T follicular helper cell (primary cell): ENCODE measurements at regions not wholly inside any gene's neighbourhood (a gene's known extent, or its start where the extent isn't known, plus 50 kb on each side); places are given as distances from the start of the nearest gene placed in this dataset.
"Not testable (repeated sequence)": the region's sequence is repeated elsewhere in the genome, so short reads cannot be mapped to it uniquely, and the experiment has no call there.

Source experiments
- DNase-seq: peaks from one replicate; pipeline ENCODE4 v3.0.0-alpha.2; 2020; ENCODE audit warnings: low read depth

GRCh38 chr6:141248021-141248799 is 884.5 kb upstream of the GJE1 start:
- no peak for DNase-seq

DNA sequence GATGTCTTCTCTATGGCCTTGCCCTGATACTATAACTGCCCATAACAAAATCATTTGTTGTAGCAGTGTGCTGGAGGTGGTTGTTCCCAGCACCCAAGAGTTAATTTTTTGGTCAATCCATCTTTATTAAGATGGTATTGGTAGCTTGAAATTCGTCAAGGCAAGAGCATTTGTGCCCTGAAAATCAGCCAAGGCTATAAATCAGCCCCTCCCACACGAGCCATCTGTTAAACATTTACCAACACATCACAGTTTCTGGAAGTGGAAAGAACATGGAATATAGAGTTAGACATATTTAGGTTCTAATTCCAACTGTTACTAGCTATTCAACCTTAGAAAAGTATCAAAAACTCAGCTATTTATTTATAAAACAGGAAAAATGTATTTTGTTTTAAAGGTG is 888.4 kb upstream of the GJE1 start:
- no peak for DNase-seq

GRCh38 chr6:141242957-141243356 is 889.8 kb upstream of the GJE1 start:
- DNase-seq: no peak

DNA sequence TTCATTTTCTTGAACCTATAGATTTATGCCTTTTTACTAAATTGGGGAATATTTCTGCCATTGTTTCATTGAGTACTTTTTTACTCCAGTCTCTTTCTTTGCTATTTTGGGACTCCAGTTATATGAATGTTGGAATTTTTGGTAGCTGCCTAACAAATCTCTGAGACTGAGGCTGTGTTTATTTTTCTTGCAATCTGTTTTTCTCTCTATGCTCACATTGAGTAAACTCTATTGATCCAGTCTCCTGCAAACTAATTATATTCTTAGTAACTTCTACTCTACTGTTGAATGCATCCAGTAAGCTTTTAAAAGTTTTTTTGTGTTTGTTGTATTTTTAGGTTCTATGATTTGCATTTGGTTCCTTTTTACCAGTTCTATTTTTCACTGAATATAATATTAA is 903.4 kb upstream of the GJE1 start:
- DNase-seq: no peak

- no peak for DNase-seq
Observed at GRCh38 chr6:141218583-141218982, 914.1 kb upstream of the GJE1 start.

- DNase-seq: no peak
Observed at GRCh38 chr6:141216726-141217125, 916.0 kb upstream of the GJE1 start.

GRCh38 chr6:141212296-141212695 is 920.4 kb upstream of the GJE1 start:
- DNase-seq: no peak

GRCh38 chr6:141211845-141212244 is 920.9 kb upstream of the GJE1 start:
- no peak for DNase-seq

GRCh38 chr6:141210901-141211300 is 921.8 kb upstream of the GJE1 start:
- no peak for DNase-seq

DNA sequence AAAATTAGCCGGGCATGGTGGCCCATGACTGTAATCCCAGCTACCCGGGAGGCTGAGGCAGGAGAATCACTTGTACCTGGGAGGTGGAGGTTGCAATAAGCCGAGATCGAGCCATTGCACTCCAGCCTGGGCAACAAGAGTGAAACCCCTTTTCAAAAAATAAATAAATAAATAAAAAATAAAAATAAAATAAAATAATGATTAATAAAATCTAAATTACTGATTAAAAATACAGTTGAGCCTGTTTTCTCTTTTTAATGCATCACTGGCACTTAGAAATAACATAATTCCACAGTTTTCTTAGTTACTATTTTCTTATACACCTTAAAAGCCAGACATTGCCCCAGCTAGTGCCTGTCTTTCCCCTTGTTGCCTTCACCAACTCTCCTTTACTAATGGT is 922.8 kb upstream of the GJE1 start:
- no peak for DNase-seq

DNA sequence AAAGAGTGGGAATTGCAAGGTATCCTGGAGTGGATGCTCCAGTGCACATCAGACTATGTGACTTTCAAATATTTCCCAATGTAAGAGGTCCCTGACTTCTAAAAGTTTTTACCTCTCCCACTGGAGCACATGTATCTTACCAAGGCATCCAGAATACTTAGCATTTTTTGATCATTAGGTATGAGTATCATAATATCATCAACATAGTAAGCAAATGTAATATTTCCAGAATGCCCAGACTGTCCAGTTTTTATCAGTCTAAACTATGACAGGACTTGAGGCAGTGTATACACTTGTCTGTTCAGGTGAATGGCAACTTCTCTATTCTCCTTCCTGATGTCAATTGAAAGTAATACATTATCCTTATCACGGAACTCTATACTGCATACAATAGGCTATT is 924.6 kb upstream of the GJE1 start:
- no peak for DNase-seq

GRCh38 chr6:141203902-141204575 is 928.7 kb upstream of the GJE1 start:
- DNase-seq: no peak

DNA sequence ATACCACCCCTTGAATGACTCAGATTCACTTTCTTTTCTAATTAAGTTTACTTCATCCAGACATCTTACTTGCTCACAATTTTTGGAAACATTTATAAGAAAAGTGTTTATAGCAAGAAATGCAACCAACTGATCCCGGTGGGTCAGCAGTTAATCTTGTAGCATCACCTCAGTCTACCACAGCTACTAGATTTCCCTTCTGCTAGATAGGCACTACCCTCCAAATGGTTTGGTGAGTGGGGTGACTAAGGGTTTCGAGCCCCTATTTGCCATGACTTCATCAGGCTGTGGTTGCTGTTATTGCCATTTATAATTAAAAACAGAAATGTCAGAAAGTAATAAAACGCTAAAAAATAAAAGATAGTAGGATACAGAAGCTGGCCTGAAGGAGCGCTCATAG is 930.1 kb upstream of the GJE1 start:
- DNase-seq: no peak

DNA sequence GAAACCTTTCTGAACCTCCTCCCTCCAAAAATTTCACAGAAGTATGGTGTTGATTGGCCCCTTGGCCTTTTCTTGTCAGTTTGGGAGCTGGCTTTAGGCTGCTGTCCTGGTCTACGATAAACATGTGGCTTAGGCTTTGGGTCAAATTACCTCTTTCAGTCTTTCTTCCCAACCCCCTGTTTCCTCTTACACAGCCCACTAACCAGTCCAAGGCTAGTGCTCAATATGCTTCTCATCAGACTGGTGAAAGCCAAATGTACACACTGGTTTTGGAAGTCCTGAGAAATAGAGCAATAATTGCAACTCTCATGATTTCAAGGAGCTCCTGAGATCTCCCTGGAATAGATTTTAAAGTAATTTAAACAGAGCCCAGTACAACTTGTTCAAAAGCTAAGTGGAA is 933.7 kb upstream of the GJE1 start:
- DNase-seq: no peak

- no peak for DNase-seq
Observed at GRCh38 chr6:141195251-141195832, 937.4 kb upstream of the GJE1 start.

DNA sequence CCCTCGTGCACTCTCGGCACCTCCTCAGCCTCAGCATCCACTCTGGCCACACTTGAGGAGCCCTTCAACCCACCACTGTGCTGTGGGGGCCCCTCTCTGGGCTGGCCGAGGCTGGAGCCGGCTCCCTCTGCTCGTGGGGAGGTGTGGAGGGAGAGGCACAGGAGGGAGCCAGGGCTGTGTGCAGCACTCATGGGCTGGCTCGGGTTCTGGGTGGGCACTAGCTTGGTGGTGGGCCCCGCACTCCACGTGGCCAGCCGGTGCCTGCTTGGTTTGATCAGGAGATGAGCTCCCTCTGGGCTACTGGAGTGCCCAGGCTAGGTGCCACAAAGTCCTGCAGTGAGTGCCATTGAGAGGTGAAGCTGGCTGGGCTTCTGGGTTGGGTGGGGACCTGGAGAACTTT is 949.4 kb upstream of the GJE1 start:
- no peak for DNase-seq

DNA sequence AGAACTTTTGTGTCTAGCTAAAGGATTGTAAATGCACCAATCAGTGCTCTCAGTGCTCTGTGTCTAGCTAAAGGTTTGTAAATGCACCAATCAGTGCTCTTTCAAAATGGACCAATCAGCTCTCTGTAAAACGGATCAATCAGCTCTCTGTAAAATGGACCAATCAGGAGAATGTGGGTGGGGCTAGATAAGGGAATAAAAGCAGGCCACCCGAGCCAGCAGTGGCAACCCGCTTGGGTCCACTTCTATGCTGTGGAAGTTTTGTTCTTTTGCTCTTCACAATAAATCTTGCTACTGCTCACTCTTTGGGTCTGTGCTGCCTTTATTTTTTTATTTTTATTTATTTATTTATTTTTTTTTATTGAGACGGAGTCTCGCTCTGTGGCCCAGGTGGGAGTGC is 957.3 kb upstream of the GJE1 start:
- not testable (repeated sequence) for DNase-seq

GRCh38 chr6:141174932-141175331 is 957.8 kb upstream of the GJE1 start:
- no peak for DNase-seq

- DNase-seq: no peak
Observed at GRCh38 chr6:141173529-141173928, 959.2 kb upstream of the GJE1 start.

GRCh38 chr6:141169419-141169818 is 963.3 kb upstream of the GJE1 start:
- no peak for DNase-seq

DNA sequence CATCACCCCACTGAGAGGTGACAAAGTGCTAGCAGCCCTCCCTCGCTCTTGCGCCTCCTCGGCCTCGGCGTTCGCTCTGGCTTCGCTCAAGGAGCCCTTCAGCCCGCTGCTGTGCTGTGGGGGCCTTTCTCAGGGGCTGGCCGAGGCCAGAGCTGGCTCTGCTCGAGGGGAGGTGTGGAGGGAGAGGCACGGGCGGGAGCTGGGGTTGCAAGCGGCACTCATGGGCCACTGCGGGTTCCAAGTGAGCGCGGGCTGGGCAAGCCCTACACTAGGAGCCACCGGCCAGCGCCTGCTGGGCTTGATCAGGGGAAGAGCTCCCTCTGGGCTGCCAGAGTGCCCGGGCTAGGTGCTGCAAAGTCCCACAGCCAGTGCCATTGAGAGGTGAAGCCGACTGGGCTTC is 964.8 kb upstream of the GJE1 start:
- DNase-seq: no peak

- no peak for DNase-seq
Observed at GRCh38 chr6:141165002-141165665, 967.6 kb upstream of the GJE1 start.
